Endodermal cell (in vitro differentiated cells): ENCODE measurements at regions not wholly inside any gene's neighbourhood (a gene's known extent, or its start where the extent isn't known, plus 50 kb on each side); places are given as distances from the start of the nearest gene placed in this dataset.
"Not testable (repeated sequence)": the region's sequence is repeated elsewhere in the genome, so short reads cannot be mapped to it uniquely, and the experiment has no call there.

Experiments used
- DNase-seq: peaks from one replicate; pipeline ENCODE4 v3.0.0-alpha.2; 2017
- H3K27ac ChIP-seq: 2 replicates; pipeline ENCODE4 v1.5.1; 2013; ENCODE audit warnings: mild to moderate bottlenecking, low read depth, low read length, moderate library complexity
- H3K27me3 ChIP-seq: 2 replicates; pipeline ENCODE4 v1.6.1; 2013; ENCODE audit warnings: mild to moderate bottlenecking, low read length, moderate library complexity; ENCODE audit not compliant: insufficient read depth, control insufficient read depth, poor library complexity, severe bottlenecking
- H3K36me3 ChIP-seq: 2 replicates; pipeline ENCODE4 v1.7.0; 2013; ENCODE audit warnings: mild to moderate bottlenecking, low read length, moderate library complexity; ENCODE audit not compliant: control insufficient read depth, insufficient read depth
- H3K4me1 ChIP-seq: one replicate; pipeline ENCODE4 v1.7.0; 2013; ENCODE audit warnings: low read length; ENCODE audit not compliant: control insufficient read depth, insufficient read depth
- H3K4me3 ChIP-seq: 2 replicates; pipeline ENCODE4 v1.5.1; 2013; ENCODE audit warnings: mild to moderate bottlenecking, low read length, moderate library complexity
- H3K9ac ChIP-seq: 2 replicates; pipeline ENCODE4 v1.6.1; 2013; ENCODE audit warnings: mild to moderate bottlenecking, low read length, moderate library complexity; ENCODE audit not compliant: poor library complexity, severe bottlenecking; ENCODE audit errors: extremely low read depth
- H3K9me3 ChIP-seq: 2 replicates; pipeline ENCODE4 v1.6.1; 2013; ENCODE audit warnings: mild to moderate bottlenecking, low read length, moderate library complexity; ENCODE audit not compliant: control insufficient read depth
- H3K27ac Mint-ChIP-seq: 2 replicates; pipeline ENCODE4 v1.8.0; 2020; ENCODE audit warnings: mixed read lengths
- H3K27me3 Mint-ChIP-seq: 2 replicates; pipeline ENCODE4 v1.8.0; 2021; ENCODE audit warnings: mild to moderate bottlenecking, mixed read lengths; ENCODE audit not compliant: insufficient read depth
- H3K36me3 Mint-ChIP-seq: 2 replicates; pipeline ENCODE4 v1.8.0; 2020; ENCODE audit warnings: low read depth, mixed read lengths
- H3K4me1 Mint-ChIP-seq: 2 replicates; pipeline ENCODE4 v1.8.0; 2020; ENCODE audit warnings: mixed read lengths
- H3K4me3 Mint-ChIP-seq: 2 replicates; pipeline ENCODE4 v1.8.0; 2020; ENCODE audit warnings: mild to moderate bottlenecking, moderate library complexity, mixed read lengths
- H3K9me3 Mint-ChIP-seq: 2 replicates; pipeline ENCODE4 v1.8.0; 2020; ENCODE audit warnings: mild to moderate bottlenecking, mixed read lengths
- CTCF ChIP-seq: fragments of 200-600 bp; sonication (generic); conservative IDR thresholded peaks from 2 replicates; pipeline ENCODE4 v1.5.0; 2021; ENCODE audit warnings: antibody characterized with exemption, mild to moderate bottlenecking
- WGBS, 2 experiments: methylation state at CpG; one replicate each; pipeline versions ENCODE4 v1.1.5 to v1.1.7; 2013; ENCODE audit warnings: missing lambda C conversion rate in 2 of 2, mixed read lengths in 1 of 2; ENCODE audit not compliant: insufficient coverage in 1 of 2, insufficient read length in 1 of 2; 5-methylcytosine and 5-hydroxymethylcytosine counted together

- Mint-ChIP-seq H3K36me3 (no peaks in the 10 kb centered on the region), H3K9me3 (no peaks in the 10 kb centered on the region), H3K4me3 (no peak overlapping the region), H3K4me1 (no peaks in the 10 kb centered on the region), H3K27me3 (no peaks in the 10 kb centered on the region), H3K27ac (no peak overlapping the region)
- H3K9me3 ChIP-seq: no peaks in the 10 kb centered on the region
- no peaks in the 10 kb centered on the region for H3K4me1 ChIP-seq
- 67 to 80% methylated on average over 1 of the region's 1 CpG for WGBS, 2 experiments
- no peak overlapping the region for H3K9ac ChIP-seq
- no peak for DNase-seq
- no peaks in the 10 kb centered on the region for H3K36me3 ChIP-seq
- TF ChIP-seq CTCF: no peak
- H3K27ac ChIP-seq: no peak overlapping the region
- H3K4me3 ChIP-seq: no peak overlapping the region
- H3K27me3 ChIP-seq: no peaks in the 10 kb centered on the region
These were observed 292.8 kb upstream of the LRP1B start for GRCh38 chr2:142423603-142424002.

- WGBS, 2 experiments: 90 to 94% methylated on average over 2 of the region's 2 CpGs
These were observed 292.0 kb upstream of the LRP1B start for GRCh38 chr2:142422769-142423168.

DNA sequence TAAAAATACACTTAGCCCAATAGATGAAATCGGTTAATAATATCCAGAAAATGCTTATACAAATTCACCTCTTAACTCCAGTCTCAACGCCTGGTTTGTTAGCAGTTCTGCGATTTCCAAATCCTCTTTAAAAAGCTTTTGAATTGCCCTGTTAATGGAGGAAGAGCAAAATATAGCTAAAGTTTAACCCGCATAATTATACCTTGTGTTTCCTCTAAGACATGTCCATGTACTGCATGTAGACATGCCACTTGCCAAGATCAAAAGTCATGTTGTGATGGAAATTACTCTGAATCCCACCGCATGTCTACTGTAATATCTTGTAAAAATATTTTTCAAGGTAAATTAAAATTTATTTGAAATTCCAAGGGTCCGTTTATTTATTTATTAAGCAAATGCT, 291.2 kb upstream of the LRP1B start:
- no peaks in the 10 kb centered on the region for H3K4me1 ChIP-seq
- H3K27ac ChIP-seq: no peak overlapping the region
- H3K4me3 Mint-ChIP-seq: no peak overlapping the region
- H3K27me3 ChIP-seq: no peaks in the 10 kb centered on the region
- no peaks in the 10 kb centered on the region for H3K36me3 ChIP-seq
- TF ChIP-seq CTCF: no peak
- no peaks in the 10 kb centered on the region for H3K27me3 Mint-ChIP-seq
- H3K27ac Mint-ChIP-seq: no peak overlapping the region
- H3K9me3 Mint-ChIP-seq: no peaks in the 10 kb centered on the region
- no peaks in the 10 kb centered on the region for H3K36me3 Mint-ChIP-seq
- H3K9me3 ChIP-seq: no peaks in the 10 kb centered on the region
- H3K4me3 ChIP-seq: no peak overlapping the region
- DNase-seq: no peak
- H3K4me1 Mint-ChIP-seq: no peaks in the 10 kb centered on the region
- no peak overlapping the region for H3K9ac ChIP-seq
- 88 to 92% methylated on average over 1 to 5 of the region's 6 CpGs for WGBS, 2 experiments

More at GRCh38 chr2:142422769-142423168, 292.0 kb upstream of the LRP1B start:
- H3K36me3 ChIP-seq: no peaks in the 10 kb centered on the region
- Mint-ChIP-seq H3K4me1 (no peaks in the 10 kb centered on the region), H3K9me3 (no peaks in the 10 kb centered on the region), H3K4me3 (no peak overlapping the region), H3K36me3 (no peaks in the 10 kb centered on the region), H3K27ac (no peak overlapping the region), H3K27me3 (no peaks in the 10 kb centered on the region)
- no peaks in the 10 kb centered on the region for H3K9me3 ChIP-seq
- H3K4me3 ChIP-seq: no peak overlapping the region
- H3K4me1 ChIP-seq: no peaks in the 10 kb centered on the region
- no peak for DNase-seq
- no peak overlapping the region for H3K9ac ChIP-seq
- no peak overlapping the region for H3K27ac ChIP-seq
- H3K27me3 ChIP-seq: no peaks in the 10 kb centered on the region
- no peak for TF ChIP-seq CTCF

DNA sequence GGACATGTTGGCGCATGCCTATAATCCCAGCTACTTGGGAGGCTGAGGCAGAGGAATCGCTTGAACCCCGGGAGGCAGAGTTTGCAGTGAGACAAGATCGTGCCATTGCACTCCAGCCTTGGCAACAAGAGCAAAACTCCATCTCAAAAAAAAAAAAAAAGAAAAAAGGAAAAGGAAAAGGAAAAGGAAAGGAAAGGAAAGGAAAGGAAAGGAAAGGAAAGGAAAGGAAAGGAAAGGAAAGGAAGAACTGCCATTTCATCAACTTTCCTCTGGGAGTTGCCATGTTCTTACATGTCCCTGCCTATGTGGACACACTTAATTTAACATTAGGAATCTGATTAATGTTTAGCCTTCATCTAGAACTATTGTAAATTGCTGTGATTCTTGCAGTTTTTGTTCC, 287.9 kb upstream of the LRP1B start:
- H3K36me3 Mint-ChIP-seq, H3K9me3 Mint-ChIP-seq, H3K9me3 ChIP-seq, H3K27me3 ChIP-seq, H3K4me3 Mint-ChIP-seq, H3K4me1 Mint-ChIP-seq, H3K9ac ChIP-seq, DNase-seq, H3K4me3 ChIP-seq, H3K4me1 ChIP-seq, H3K27ac Mint-ChIP-seq, H3K27ac ChIP-seq, H3K36me3 ChIP-seq, H3K27me3 Mint-ChIP-seq: not testable (repeated sequence)
- WGBS, 2 experiments: 78 to 93% methylated on average over 1 to 4 of the region's 4 CpGs
